ENCODE measurements at regions not wholly inside any gene's neighbourhood (a gene's known extent, or its start where the extent isn't known, plus 50 kb on each side); places are given as distances from the start of the nearest gene placed in this dataset.

DNA sequence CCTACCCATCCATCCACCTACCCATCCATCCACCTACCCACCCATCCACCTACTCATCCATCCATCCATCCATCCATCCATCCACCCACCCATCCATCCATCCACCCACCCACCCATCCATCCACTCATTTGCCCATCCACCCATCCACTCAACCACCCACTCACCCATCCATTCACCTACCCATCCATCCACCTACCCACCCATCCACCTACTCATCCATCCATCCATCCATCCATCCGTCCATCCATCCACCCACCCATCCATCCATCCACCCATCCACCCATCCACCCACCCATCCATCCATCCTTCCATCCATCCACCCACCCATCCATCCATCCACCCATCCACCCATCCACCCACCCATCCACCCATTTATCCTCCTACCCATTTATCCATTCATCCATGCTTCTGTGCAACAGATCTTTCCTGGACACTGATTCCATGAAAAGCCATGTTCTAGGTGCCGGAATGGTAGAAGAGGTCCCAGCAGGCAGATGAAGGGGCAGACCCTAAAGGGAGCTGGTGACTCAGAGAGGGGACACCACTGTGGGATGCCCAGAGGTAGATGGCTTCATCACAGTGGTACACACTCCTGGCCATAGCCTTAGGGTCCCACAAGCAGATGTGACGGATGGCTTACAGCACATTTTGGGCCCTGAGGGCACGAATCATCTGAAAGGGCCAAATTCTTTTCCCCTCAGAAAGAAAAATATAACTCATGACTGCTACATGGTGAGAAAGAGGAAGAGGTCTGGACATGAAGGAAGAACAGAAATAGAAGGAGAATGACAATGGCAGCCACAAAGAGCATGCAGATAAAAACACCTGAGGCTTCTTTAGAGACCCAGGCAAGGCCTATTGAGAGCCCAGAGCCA is 76.0 kb downstream of the KCTD15 start:
- H3K27me3 Mint-ChIP-seq: peaks cover 5% of the 10 kb centered on the region
- TF ChIP-seq, protein P1, sequence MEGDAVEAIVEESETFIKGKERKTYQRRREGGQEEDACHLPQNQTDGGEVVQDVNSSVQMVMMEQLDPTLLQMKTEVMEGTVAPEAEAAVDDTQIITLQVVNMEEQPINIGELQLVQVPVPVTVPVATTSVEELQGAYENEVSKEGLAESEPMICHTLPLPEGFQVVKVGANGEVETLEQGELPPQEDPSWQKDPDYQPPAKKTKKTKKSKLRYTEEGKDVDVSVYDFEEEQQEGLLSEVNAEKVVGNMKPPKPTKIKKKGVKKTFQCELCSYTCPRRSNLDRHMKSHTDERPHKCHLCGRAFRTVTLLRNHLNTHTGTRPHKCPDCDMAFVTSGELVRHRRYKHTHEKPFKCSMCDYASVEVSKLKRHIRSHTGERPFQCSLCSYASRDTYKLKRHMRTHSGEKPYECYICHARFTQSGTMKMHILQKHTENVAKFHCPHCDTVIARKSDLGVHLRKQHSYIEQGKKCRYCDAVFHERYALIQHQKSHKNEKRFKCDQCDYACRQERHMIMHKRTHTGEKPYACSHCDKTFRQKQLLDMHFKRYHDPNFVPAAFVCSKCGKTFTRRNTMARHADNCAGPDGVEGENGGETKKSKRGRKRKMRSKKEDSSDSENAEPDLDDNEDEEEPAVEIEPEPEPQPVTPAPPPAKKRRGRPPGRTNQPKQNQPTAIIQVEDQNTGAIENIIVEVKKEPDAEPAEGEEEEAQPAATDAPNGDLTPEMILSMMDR (conservative IDR thresholded peaks at IDR 0.05): no peak
- no peak overlapping the region for H3K4me3 Mint-ChIP-seq

DNA sequence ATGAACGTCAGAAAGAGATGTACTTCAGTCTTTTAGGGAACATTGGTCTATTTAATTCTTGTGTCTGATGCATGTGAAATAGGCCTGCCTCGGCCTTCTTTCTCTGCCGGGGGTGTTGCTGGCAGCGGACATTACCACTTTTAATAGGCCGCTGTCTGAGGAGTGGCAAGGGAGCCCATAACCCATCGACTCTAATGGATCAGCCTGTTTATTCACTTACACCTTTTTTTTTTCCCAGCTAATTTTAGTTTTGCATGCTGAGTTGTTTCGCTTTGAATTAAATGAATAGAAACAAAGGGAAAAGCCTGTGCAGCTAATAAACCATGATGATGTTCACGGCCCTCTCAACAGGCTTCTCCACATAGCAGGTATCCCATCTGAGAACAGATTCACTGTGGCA is 78.4 kb downstream of the KCTD15 start:
- no peaks in the 10 kb centered on the region for H3K36me3 Mint-ChIP-seq
- H3K27ac Mint-ChIP-seq: no peak overlapping the region
- no peak for DNase-seq (ENCODE audit: extremely low spot score, unreplicated experiment)
- H3K9me3 Mint-ChIP-seq: no peaks in the 10 kb centered on the region
- H3K27me3 Mint-ChIP-seq: no peaks in the 10 kb centered on the region
- no peak overlapping the region for H3K4me3 Mint-ChIP-seq
- TF ChIP-seq, protein P1 (conservative IDR thresholded peaks at IDR 0.05): no peak
- peaks cover 24% of the 10 kb centered on the region for H3K4me1 Mint-ChIP-seq (ENCODE audit: unreplicated experiment)

More for the DNA sequence above, 76.0 kb downstream of the KCTD15 start:
- Mint-ChIP-seq H3K27ac (no peak overlapping the region), H3K4me1 (ENCODE audit: unreplicated experiment) (peaks cover 32% of the 10 kb centered on the region), H3K9me3 (no peaks in the 10 kb centered on the region), H3K36me3 (no peaks in the 10 kb centered on the region)
- peak; percentile 34 for DNase-seq (ENCODE audit: extremely low spot score, unreplicated experiment)

DNA sequence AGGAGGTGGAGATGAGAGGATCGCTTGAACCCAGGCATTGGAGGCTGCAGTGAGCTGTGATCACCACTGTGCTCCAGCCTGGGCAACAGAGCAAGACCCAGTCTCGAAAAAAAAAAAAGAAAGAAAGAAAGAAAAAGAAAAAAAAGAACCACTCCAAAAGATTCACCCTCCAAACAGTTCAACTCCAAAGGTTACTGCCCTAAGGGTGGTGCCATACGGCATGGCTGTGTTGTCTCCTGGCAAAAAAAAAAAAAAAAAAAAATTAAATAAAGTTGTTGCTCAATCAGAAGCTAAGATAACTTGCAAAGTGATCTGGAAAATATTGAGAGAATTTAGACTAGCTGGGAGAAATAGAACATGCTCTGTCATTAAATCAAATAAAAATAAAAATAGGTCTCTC is 79.5 kb downstream of the KCTD15 start:
- H3K27ac Mint-ChIP-seq: no peak overlapping the region
- no peaks in the 10 kb centered on the region for H3K9me3 Mint-ChIP-seq
- H3K4me3 Mint-ChIP-seq: no peak overlapping the region
- H3K36me3 Mint-ChIP-seq: no peaks in the 10 kb centered on the region
- TF ChIP-seq, protein P1 (conservative IDR thresholded peaks at IDR 0.05): no peak
- peaks cover 30% of the 10 kb centered on the region for H3K4me1 Mint-ChIP-seq (ENCODE audit: unreplicated experiment)
- DNase-seq (ENCODE audit: extremely low spot score, unreplicated experiment): no peak
- no peaks in the 10 kb centered on the region for H3K27me3 Mint-ChIP-seq

DNA sequence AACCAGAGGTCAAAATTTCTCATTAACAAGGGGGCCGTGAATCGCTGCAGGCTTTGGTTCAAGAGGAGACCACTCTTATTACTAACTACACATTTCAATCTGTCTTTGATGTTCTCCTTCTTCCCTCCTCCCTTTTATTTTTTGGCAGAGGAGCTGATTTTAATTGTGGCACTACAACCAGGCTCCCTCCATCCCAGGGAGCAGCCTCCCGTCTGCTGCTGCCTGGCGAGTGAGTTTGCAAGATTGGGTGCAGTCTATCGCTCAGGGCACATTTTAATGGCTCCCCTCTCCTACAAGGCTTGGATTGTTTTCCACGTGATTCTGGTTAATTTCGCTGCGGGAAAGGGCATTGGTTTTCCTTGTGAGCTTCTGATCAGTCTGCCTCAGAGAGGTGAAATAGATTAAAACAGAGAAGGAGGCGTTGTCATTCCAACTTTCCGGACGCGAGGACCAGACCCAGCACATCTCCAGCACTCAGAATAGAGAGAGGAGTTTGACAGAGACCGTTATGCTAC is 81.4 kb downstream of the KCTD15 start:
- TF ChIP-seq, protein P1 (conservative IDR thresholded peaks at IDR 0.05): no peak
- no peaks in the 10 kb centered on the region for H3K9me3 Mint-ChIP-seq
- peak overlapping the region; percentile 2 for H3K27ac Mint-ChIP-seq
- H3K4me3 Mint-ChIP-seq: peak overlapping the region; percentile 41
- no peaks in the 10 kb centered on the region for H3K36me3 Mint-ChIP-seq
- H3K27me3 Mint-ChIP-seq: no peaks in the 10 kb centered on the region
- DNase-seq (ENCODE audit: extremely low spot score, unreplicated experiment): no peak
- peaks cover 30% of the 10 kb centered on the region for H3K4me1 Mint-ChIP-seq (ENCODE audit: unreplicated experiment)

DNA sequence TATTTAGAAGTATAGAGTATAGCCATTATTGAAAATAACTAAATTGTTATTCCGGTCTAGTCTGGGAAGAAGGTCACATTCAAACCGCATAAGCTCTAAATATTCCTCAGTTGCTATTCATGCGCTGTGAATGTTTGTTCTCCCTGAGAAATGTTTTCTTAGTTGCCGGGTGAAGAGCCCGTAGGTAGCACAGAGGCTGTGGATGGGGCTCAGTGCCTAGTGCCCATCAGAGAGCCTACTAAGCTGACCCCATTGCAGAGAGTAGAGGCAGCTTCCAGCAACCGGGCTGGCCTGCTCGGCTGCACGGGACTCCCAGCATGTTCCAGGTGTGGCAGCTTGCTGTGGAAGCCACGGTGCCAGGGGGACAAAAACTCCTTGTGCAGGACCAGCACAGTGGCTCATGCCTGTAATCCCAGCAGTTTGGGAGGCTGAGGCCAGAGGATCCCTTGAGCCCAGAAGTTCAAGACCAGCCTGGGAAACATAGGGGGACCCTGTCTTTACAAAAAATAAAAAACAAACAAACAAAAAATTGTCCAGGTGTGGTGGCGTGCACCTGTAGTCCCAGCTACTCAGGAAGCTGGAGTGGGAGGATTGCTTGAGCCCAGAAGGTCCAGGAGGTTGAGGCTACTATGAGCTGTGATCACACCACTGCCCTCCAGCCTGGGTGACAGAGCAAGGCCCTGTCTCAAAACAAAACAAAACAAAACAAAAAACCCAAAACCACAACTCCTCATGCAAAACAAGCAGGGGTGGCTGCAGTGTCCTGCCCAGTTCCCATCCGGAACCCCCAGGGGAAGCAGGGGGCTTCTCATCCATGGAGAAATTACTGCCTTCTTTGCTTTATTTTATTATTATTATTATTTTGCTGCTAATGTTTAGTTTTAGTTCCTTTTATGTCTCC is 82.5 kb downstream of the KCTD15 start:
- no peak overlapping the region for H3K27ac Mint-ChIP-seq
- H3K27me3 Mint-ChIP-seq: no peaks in the 10 kb centered on the region
- TF ChIP-seq, protein P1 (conservative IDR thresholded peaks at IDR 0.05): no peak
- H3K4me3 Mint-ChIP-seq: no peak overlapping the region
- no peak for DNase-seq (ENCODE audit: extremely low spot score, unreplicated experiment)
- H3K4me1 Mint-ChIP-seq (ENCODE audit: unreplicated experiment): peaks cover 34% of the 10 kb centered on the region
- no peaks in the 10 kb centered on the region for H3K9me3 Mint-ChIP-seq
- no peaks in the 10 kb centered on the region for H3K36me3 Mint-ChIP-seq

Measured in type B pancreatic cell (in vitro differentiated cells).